K562 (cell line): ENCODE measurements at regions not wholly inside any gene's neighbourhood (a gene's known extent, or its start where the extent isn't known, plus 50 kb on each side); places are given as distances from the start of the nearest gene placed in this dataset.
A peak's percentile ranks its signal among the peaks of the same experiment; 100 is the strongest.

Experiments used
- CBX1 ChIP-seq: sonication (generic); IDR thresholded peaks from 2 replicates; pipeline ENCODE4 v1.6.1; 2016; ENCODE audit warnings: antibody characterized with exemption, low read depth, mild to moderate bottlenecking
- DDX20 ChIP-seq: fragments of 450-650 bp; IDR thresholded peaks from 2 replicates; pipeline ENCODE4 v1.6.1; 2016; ENCODE audit warnings: missing genetic modification characterization, low read depth, mild to moderate bottlenecking, missing compliant biosample characterization, moderate library complexity
- ETV1 ChIP-seq: fragments of 450-650 bp; conservative IDR thresholded peaks from 2 replicates; pipeline ENCODE4 v1.6.1; 2016; ENCODE audit warnings: missing genetic modification characterization, control low read depth, low read depth, missing compliant biosample characterization
- HDAC8 ChIP-seq: fragments of 450-650 bp; IDR thresholded peaks from 2 replicates; pipeline ENCODE4 v1.6.1; 2016; ENCODE audit warnings: mild to moderate bottlenecking, missing genetic modification characterization, moderate library complexity, missing compliant biosample characterization
- HMG20A ChIP-seq: fragments of 450-650 bp; formaldehyde crosslinking; conservative IDR thresholded peaks from 2 replicates; pipeline ENCODE4 v1.4.0; 2020; ENCODE audit warnings: mild to moderate bottlenecking, mixed read lengths
- KHSRP ChIP-seq: fragments of 450-650 bp; IDR thresholded peaks from 2 replicates; pipeline ENCODE4 v1.6.1; 2017
- MCM5 ChIP-seq: fragments of 450-650 bp; IDR thresholded peaks from 2 replicates; pipeline ENCODE4 v1.6.1; 2016; ENCODE audit warnings: low read depth
- NELFE ChIP-seq: IDR thresholded peaks from 2 replicates; pipeline ENCODE4 v1.6.1; 2011; ENCODE audit warnings: mild to moderate bottlenecking; ENCODE audit not compliant: insufficient read depth, insufficient read length
- PTRF ChIP-seq: fragments of 450-650 bp; IDR thresholded peaks from 2 replicates; pipeline ENCODE4 v1.6.1; 2016; ENCODE audit warnings: mild to moderate bottlenecking, missing genetic modification characterization, missing compliant biosample characterization
- PTTG1 ChIP-seq: fragments of 450-650 bp; IDR thresholded peaks from 2 replicates; pipeline ENCODE4 v1.6.1; 2016; ENCODE audit warnings: low read depth, mild to moderate bottlenecking, missing genetic modification characterization, missing compliant biosample characterization
- RBFOX2 ChIP-seq: fragments of 200-400 bp; formaldehyde crosslinking; IDR thresholded peaks from 2 replicates; pipeline ENCODE4 v1.6.1; 2017; ENCODE audit warnings: low read depth, mild to moderate bottlenecking, low read length, moderate library complexity
- SMAD2 ChIP-seq: fragments of 150-350 bp; IDR thresholded peaks from 2 replicates; pipeline ENCODE4 v1.6.1; 2014; ENCODE audit warnings: low read depth, mild to moderate bottlenecking, low read length
- SMAD4 ChIP-seq: fragments of 250-450 bp; sonication (Bioruptor Pico); conservative IDR thresholded peaks from 2 replicates; pipeline ENCODE4 v1.8.0; 2021; ENCODE audit warnings: inconsistent platforms, mild to moderate bottlenecking, moderate library complexity
- TCFL5 ChIP-seq: fragments of 250-450 bp; sonication (Bioruptor Pico); conservative IDR thresholded peaks from 2 replicates; pipeline ENCODE4 v1.6.1; 2021; ENCODE audit warnings: mild to moderate bottlenecking, moderate library complexity, matching md5 sums
- XRCC4 ChIP-seq: IDR thresholded peaks from one replicate; pipeline ENCODE4 v1.6.1; 2011; ENCODE audit not compliant: insufficient read depth, insufficient read length; ENCODE audit errors: extremely low read depth
- ZC3H8 ChIP-seq: fragments of 450-650 bp; IDR thresholded peaks from 2 replicates; pipeline ENCODE4 v1.6.1; 2017
- ZNF175 ChIP-seq: fragments of 200-800 bp; sonication (Bioruptor generic); IDR thresholded peaks from 2 replicates; pipeline ENCODE4 v1.6.1; 2016; ENCODE audit warnings: low read depth, mild to moderate bottlenecking, missing genetic modification characterization, missing compliant biosample characterization
- ZNF239 ChIP-seq: fragments of 250-450 bp; sonication (Bioruptor Pico); IDR thresholded peaks from 2 replicates; pipeline ENCODE4 v1.4.0; 2020; ENCODE audit warnings: mild to moderate bottlenecking
- ZNF589 ChIP-seq: fragments of 200-800 bp; sonication (Bioruptor generic); IDR thresholded peaks from 2 replicates; pipeline ENCODE4 v1.6.1; 2016; ENCODE audit warnings: low read depth, missing genetic modification characterization, missing compliant biosample characterization
- TF ChIP-seq, protein P1 (sequence below): fragments of 450-650 bp; formaldehyde crosslinking; IDR thresholded peaks from 2 replicates; pipeline ENCODE4 v1.4.0; 2020; ENCODE audit warnings: mild to moderate bottlenecking, mixed read lengths
- TF ChIP-seq, protein P2 (sequence below): fragments of 250-450 bp; sonication (Bioruptor Pico); IDR thresholded peaks from 2 replicates; pipeline ENCODE4 v1.8.0; 2022; ENCODE audit warnings: inconsistent platforms, mild to moderate bottlenecking, moderate library complexity, borderline replicate concordance
- TF ChIP-seq, protein P3 (sequence below): sonication (generic); formaldehyde crosslinking; IDR thresholded peaks from 2 replicates; pipeline ENCODE4 v1.8.1; 2023; ENCODE audit warnings: mild to moderate bottlenecking, missing genetic modification reagents
- TF ChIP-seq, protein P4 (sequence below): fragments of 250-450 bp; sonication (Bioruptor Pico); IDR thresholded peaks from 2 replicates; pipeline ENCODE4 v1.6.1; 2021; ENCODE audit warnings: mild to moderate bottlenecking
- TF ChIP-seq, protein P5 (sequence below): fragments of 250-450 bp; sonication (Bioruptor Pico); IDR thresholded peaks from 2 replicates; pipeline ENCODE4 v1.8.0; 2022; ENCODE audit warnings: inconsistent platforms

DNA sequence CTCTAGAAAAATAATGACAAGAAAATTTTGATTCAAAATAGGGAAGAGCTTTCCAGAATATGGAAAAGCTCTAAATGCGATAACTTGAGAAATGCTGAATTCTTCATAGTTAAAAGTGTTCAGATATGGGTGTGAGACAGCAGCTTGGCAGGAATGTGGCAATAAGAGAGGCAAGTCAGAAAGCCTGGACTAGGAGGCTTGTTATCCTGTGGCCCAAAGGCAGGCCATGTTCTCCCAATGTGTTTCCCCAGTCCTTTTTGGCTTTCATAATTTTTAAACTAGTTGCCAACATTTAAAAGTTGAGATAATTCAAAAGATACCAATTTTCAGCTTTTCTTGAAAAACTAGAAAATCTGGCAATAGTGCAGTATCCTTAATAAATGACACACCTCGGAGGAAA lies 366.3 kb upstream of the FANCL start (continued):
- TF ChIP-seq, protein P1, sequence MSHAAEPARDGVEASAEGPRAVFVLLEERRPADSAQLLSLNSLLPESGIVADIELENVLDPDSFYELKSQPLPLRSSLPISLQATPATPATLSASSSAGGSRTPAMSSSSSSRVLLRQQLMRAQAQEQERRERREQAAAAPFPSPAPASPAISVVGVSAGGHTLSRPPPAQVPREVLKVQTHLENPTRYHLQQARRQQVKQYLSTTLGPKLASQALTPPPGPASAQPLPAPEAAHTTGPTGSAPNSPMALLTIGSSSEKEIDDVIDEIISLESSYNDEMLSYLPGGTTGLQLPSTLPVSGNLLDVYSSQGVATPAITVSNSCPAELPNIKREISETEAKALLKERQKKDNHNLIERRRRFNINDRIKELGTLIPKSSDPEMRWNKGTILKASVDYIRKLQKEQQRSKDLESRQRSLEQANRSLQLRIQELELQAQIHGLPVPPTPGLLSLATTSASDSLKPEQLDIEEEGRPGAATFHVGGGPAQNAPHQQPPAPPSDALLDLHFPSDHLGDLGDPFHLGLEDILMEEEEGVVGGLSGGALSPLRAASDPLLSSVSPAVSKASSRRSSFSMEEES (CRISPR knock-in tag), result no peak
- TF ChIP-seq CBX1 (no peak), MCM5 (no peak), KHSRP (no peak), NELFE (no peak), ZNF175 (CRISPR knock-in tag) (peak; percentile 48; the same call in 1 of the 2 replicates), DDX20 (tag) (peak; percentile 75; the same call in 1 of the 2 replicates), HDAC8 (tag) (0 out of 2 replicates have a peak, but pooled peaks have one; percentile 80), ZNF239 (peak; percentile 10; the same call in 1 of the 2 replicates), SMAD2 (no peak), HMG20A (CRISPR knock-in tag) (no peak), RBFOX2 (no peak), ETV1 (0 out of 2 replicates have a peak, but pooled peaks have one; percentile 37), PTTG1 (tag) (peak; percentile 78), PTRF (tag) (0 out of 2 replicates have a peak, but pooled peaks have one; percentile 58), XRCC4 (no peak), ZNF589 (CRISPR knock-in tag) (no peak), SMAD4 (peak; percentile 60; the same call in 1 of the 2 replicates), TCFL5 (CRISPR knock-in tag) (no peak), ZC3H8 (no peak)
- TF ChIP-seq, protein P2, sequence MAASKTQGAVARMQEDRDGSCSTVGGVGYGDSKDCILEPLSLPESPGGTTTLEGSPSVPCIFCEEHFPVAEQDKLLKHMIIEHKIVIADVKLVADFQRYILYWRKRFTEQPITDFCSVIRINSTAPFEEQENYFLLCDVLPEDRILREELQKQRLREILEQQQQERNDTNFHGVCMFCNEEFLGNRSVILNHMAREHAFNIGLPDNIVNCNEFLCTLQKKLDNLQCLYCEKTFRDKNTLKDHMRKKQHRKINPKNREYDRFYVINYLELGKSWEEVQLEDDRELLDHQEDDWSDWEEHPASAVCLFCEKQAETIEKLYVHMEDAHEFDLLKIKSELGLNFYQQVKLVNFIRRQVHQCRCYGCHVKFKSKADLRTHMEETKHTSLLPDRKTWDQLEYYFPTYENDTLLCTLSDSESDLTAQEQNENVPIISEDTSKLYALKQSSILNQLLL (CRISPR knock-in tag), result no peak
- TF ChIP-seq, protein P3, sequence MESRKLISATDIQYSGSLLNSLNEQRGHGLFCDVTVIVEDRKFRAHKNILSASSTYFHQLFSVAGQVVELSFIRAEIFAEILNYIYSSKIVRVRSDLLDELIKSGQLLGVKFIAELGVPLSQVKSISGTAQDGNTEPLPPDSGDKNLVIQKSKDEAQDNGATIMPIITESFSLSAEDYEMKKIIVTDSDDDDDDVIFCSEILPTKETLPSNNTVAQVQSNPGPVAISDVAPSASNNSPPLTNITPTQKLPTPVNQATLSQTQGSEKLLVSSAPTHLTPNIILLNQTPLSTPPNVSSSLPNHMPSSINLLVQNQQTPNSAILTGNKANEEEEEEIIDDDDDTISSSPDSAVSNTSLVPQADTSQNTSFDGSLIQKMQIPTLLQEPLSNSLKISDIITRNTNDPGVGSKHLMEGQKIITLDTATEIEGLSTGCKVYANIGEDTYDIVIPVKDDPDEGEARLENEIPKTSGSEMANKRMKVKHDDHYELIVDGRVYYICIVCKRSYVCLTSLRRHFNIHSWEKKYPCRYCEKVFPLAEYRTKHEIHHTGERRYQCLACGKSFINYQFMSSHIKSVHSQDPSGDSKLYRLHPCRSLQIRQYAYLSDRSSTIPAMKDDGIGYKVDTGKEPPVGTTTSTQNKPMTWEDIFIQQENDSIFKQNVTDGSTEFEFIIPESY (CRISPR knock-in tag), result no peak
- TF ChIP-seq, protein P4, sequence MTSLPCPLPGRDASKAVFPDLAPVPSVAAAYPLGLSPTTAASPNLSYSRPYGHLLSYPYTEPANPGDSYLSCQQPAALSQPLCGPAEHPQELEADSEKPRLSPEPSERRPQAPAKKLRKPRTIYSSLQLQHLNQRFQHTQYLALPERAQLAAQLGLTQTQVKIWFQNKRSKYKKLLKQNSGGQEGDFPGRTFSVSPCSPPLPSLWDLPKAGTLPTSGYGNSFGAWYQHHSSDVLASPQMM (CRISPR knock-in tag), result no peak
- TF ChIP-seq, protein P5, sequence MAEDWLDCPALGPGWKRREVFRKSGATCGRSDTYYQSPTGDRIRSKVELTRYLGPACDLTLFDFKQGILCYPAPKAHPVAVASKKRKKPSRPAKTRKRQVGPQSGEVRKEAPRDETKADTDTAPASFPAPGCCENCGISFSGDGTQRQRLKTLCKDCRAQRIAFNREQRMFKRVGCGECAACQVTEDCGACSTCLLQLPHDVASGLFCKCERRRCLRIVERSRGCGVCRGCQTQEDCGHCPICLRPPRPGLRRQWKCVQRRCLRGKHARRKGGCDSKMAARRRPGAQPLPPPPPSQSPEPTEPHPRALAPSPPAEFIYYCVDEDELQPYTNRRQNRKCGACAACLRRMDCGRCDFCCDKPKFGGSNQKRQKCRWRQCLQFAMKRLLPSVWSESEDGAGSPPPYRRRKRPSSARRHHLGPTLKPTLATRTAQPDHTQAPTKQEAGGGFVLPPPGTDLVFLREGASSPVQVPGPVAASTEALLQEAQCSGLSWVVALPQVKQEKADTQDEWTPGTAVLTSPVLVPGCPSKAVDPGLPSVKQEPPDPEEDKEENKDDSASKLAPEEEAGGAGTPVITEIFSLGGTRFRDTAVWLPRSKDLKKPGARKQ (CRISPR knock-in tag), result no peak
